ENCODE measurements at regions not wholly inside any gene's neighbourhood (a gene's known extent, or its start where the extent isn't known, plus 50 kb on each side); places are given as distances from the start of the nearest gene placed in this dataset.
A peak's percentile ranks its signal among the peaks of the same experiment; 100 is the strongest.

- TF ChIP-seq CTCF (IDR thresholded peaks at IDR 0.05 in 2 of 3, conservative IDR thresholded peaks at IDR 0.05 in 1 of 3; ENCODE audit: insufficient read depth in 2 of 3, low read depth in 1 of 3, low read length in 3 of 3): 0 out of 6 replicates have a peak, but pooled peaks of 1 of the 3 experiments have one; percentile 20
- TF ChIP-seq HDAC6 (IDR thresholded peaks at IDR 0.05; ENCODE audit: low read depth, low read length): no peak
- no peak for TF ChIP-seq HOXB6 (CRISPR knock-in tag; IDR thresholded peaks at IDR 0.05; ENCODE audit: borderline replicate concordance)
- no peak for TF ChIP-seq BCOR (IDR thresholded peaks at IDR 0.05)
- no peak for TF ChIP-seq CEBPG (CRISPR knock-in tag; IDR thresholded peaks at IDR 0.05)
- no peak for TF ChIP-seq CEBPG (tag; conservative IDR thresholded peaks at IDR 0.05 in 1 of 2, IDR thresholded peaks at IDR 0.05 in 1 of 2)
- no peak for TF ChIP-seq ZBTB11 (CRISPR knock-in tag; IDR thresholded peaks at IDR 0.05)
- TF ChIP-seq THRB (CRISPR knock-in tag; conservative IDR thresholded peaks at IDR 0.05): no peak
- no peak for TF ChIP-seq HNRNPH1 (optimal IDR thresholded peaks at IDR 0.05; ENCODE audit: low read depth, low read length)
- no peak for TF ChIP-seq KLF13 (tag; IDR thresholded peaks at IDR 0.05; ENCODE audit: borderline replicate concordance, low read depth)
- no peak for TF ChIP-seq E2F3 (CRISPR knock-in tag; IDR thresholded peaks at IDR 0.05)
- no peak for TF ChIP-seq RREB1 (CRISPR knock-in tag; IDR thresholded peaks at IDR 0.05)
- TF ChIP-seq ETV1 (tag; conservative IDR thresholded peaks at IDR 0.05; ENCODE audit: low read depth): no peak
- TF ChIP-seq ZFP30 (CRISPR knock-in tag; IDR thresholded peaks at IDR 0.05; ENCODE audit: borderline replicate concordance): no peak
- peak in 1 of 2 experiments; percentile 36; a peak in 2 of 4 replicates for TF ChIP-seq RAD21 (CRISPR knock-in tag; conservative IDR thresholded peaks at IDR 0.05 in 1 of 2, IDR thresholded peaks at IDR 0.05 in 1 of 2)
These were observed 321.1 kb downstream of the NOVA1 start (continued) for GRCh38 chr14:26276757-26277156.

Measured in K562 (cell line).